ENCODE measurements at regions not wholly inside any gene's neighbourhood (a gene's known extent, or its start where the extent isn't known, plus 50 kb on each side); places are given as distances from the start of the nearest gene placed in this dataset.

DNA sequence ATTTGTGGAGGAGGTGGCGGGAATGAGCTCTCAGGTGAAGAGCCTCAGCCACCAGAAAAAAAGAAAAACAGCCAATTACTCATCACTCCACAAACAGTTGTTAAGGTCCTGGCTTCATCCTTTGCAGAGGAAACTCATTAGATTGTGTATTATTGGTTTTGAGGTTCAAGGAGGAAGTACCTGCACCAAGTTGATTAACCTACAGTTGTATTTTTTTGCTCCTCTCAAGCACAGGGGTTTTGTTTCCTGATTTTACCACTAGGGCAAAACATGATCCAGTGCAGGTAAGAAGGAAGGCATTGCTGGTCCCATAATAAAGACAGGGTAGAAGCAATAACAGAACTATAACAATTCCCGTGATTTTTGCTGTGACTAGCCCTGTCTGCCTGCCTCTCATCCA lies 84.0 kb upstream of the QRFPR start:
- TF ChIP-seq, protein P1, sequence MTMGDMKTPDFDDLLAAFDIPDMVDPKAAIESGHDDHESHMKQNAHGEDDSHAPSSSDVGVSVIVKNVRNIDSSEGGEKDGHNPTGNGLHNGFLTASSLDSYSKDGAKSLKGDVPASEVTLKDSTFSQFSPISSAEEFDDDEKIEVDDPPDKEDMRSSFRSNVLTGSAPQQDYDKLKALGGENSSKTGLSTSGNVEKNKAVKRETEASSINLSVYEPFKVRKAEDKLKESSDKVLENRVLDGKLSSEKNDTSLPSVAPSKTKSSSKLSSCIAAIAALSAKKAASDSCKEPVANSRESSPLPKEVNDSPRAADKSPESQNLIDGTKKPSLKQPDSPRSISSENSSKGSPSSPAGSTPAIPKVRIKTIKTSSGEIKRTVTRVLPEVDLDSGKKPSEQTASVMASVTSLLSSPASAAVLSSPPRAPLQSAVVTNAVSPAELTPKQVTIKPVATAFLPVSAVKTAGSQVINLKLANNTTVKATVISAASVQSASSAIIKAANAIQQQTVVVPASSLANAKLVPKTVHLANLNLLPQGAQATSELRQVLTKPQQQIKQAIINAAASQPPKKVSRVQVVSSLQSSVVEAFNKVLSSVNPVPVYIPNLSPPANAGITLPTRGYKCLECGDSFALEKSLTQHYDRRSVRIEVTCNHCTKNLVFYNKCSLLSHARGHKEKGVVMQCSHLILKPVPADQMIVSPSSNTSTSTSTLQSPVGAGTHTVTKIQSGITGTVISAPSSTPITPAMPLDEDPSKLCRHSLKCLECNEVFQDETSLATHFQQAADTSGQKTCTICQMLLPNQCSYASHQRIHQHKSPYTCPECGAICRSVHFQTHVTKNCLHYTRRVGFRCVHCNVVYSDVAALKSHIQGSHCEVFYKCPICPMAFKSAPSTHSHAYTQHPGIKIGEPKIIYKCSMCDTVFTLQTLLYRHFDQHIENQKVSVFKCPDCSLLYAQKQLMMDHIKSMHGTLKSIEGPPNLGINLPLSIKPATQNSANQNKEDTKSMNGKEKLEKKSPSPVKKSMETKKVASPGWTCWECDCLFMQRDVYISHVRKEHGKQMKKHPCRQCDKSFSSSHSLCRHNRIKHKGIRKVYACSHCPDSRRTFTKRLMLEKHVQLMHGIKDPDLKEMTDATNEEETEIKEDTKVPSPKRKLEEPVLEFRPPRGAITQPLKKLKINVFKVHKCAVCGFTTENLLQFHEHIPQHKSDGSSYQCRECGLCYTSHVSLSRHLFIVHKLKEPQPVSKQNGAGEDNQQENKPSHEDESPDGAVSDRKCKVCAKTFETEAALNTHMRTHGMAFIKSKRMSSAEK (CRISPR knock-in tag; IDR thresholded peaks at IDR 0.05; ENCODE audit: borderline replicate concordance) = no peak
- TF ChIP-seq, protein P2, sequence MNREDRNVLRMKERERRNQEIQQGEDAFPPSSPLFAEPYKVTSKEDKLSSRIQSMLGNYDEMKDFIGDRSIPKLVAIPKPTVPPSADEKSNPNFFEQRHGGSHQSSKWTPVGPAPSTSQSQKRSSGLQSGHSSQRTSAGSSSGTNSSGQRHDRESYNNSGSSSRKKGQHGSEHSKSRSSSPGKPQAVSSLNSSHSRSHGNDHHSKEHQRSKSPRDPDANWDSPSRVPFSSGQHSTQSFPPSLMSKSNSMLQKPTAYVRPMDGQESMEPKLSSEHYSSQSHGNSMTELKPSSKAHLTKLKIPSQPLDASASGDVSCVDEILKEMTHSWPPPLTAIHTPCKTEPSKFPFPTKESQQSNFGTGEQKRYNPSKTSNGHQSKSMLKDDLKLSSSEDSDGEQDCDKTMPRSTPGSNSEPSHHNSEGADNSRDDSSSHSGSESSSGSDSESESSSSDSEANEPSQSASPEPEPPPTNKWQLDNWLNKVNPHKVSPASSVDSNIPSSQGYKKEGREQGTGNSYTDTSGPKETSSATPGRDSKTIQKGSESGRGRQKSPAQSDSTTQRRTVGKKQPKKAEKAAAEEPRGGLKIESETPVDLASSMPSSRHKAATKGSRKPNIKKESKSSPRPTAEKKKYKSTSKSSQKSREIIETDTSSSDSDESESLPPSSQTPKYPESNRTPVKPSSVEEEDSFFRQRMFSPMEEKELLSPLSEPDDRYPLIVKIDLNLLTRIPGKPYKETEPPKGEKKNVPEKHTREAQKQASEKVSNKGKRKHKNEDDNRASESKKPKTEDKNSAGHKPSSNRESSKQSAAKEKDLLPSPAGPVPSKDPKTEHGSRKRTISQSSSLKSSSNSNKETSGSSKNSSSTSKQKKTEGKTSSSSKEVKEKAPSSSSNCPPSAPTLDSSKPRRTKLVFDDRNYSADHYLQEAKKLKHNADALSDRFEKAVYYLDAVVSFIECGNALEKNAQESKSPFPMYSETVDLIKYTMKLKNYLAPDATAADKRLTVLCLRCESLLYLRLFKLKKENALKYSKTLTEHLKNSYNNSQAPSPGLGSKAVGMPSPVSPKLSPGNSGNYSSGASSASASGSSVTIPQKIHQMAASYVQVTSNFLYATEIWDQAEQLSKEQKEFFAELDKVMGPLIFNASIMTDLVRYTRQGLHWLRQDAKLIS (CRISPR knock-in tag; IDR thresholded peaks at IDR 0.05; ENCODE audit: borderline replicate concordance) = no peak
- TF ChIP-seq, protein P3, sequence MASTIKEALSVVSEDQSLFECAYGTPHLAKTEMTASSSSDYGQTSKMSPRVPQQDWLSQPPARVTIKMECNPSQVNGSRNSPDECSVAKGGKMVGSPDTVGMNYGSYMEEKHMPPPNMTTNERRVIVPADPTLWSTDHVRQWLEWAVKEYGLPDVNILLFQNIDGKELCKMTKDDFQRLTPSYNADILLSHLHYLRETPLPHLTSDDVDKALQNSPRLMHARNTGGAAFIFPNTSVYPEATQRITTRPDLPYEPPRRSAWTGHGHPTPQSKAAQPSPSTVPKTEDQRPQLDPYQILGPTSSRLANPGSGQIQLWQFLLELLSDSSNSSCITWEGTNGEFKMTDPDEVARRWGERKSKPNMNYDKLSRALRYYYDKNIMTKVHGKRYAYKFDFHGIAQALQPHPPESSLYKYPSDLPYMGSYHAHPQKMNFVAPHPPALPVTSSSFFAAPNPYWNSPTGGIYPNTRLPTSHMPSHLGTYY (CRISPR knock-in tag; IDR thresholded peaks at IDR 0.05) = no peak
- TF ChIP-seq ZNF416 (CRISPR knock-in tag; IDR thresholded peaks at IDR 0.05) (no peak), RORB (CRISPR knock-in tag; IDR thresholded peaks at IDR 0.05) (no peak), ZNF263 (CRISPR knock-in tag; IDR thresholded peaks at IDR 0.05; ENCODE audit: low read depth) (no peak), CBFB (CRISPR knock-in tag; IDR thresholded peaks at IDR 0.05; ENCODE audit: low read depth) (no peak)
- TF ChIP-seq, protein P4, sequence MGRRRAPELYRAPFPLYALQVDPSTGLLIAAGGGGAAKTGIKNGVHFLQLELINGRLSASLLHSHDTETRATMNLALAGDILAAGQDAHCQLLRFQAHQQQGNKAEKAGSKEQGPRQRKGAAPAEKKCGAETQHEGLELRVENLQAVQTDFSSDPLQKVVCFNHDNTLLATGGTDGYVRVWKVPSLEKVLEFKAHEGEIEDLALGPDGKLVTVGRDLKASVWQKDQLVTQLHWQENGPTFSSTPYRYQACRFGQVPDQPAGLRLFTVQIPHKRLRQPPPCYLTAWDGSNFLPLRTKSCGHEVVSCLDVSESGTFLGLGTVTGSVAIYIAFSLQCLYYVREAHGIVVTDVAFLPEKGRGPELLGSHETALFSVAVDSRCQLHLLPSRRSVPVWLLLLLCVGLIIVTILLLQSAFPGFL (CRISPR knock-in tag; IDR thresholded peaks at IDR 0.05; ENCODE audit: borderline replicate concordance) = no peak
- CTCF ChIA-PET = interaction anchor here (1.0 to 1.3 kb wide), 3 partner anchors 20 to 272 kb away, joined by 3 to 5 read pairs (median 3); no protein-coding TSS in a partner anchor
- H3K4me3 Mint-ChIP-seq = no peak overlapping the region
- H3K4me1 Mint-ChIP-seq = peaks cover 11% of the 10 kb centered on the region
- DNase-seq (ENCODE audit: low spot score) (no peak), ATAC-seq (peak; percentile 69)
- H3K36me3 Mint-ChIP-seq = peaks cover 27% of the 10 kb centered on the region
- H3K27ac Mint-ChIP-seq = no peak overlapping the region
- POLR2A ChIA-PET = no interaction called here
- no peaks in the 10 kb centered on the region; the same call in 1 of the 2 replicates for H3K27me3 Mint-ChIP-seq (ENCODE audit: low read depth)
- H3K9me3 Mint-ChIP-seq = peaks cover 29% of the 10 kb centered on the region

DNA sequence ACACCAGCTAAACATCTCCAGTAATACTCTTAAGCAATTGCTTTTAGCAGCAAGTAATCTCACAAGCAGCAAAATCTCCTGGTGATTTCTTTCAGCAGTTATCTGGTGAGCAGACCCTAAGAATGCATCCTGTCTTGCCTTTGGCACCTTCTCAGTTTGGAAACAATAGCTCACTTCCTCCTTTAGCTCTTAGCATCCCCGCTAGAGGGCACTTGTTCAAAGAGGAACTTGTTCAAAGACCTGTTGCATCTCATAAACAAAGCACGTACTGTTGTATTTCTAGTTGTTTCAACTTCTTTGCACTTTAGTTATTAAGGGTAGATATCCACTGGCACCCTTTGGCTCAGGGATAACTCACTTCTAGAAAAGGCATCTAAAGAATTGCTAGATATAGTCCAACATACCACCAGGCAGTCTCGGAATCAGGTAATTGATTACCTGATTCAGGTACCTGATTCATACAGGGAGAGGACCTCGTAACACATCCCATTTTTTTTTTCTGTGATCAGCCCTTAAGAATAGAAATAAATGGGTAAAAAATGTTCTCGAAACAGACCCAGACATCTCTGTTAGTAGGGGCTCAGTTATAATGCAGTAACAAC lies 81.9 kb upstream of the QRFPR start:
- ATAC-seq = peak; percentile 93
- Mint-ChIP-seq H3K4me3 (no peak overlapping the region), H3K27ac (no peak overlapping the region), H3K27me3 (ENCODE audit: low read depth) (no peaks in the 10 kb centered on the region), H3K9me3 (peaks cover 15% of the 10 kb centered on the region), H3K36me3 (peaks cover 15% of the 10 kb centered on the region), H3K4me1 (peaks cover 11% of the 10 kb centered on the region)
- ChIA-PET CTCF (interaction anchor here (0.5 to 2.2 kb wide), 31 partner anchors 9 to 302 kb away, joined by 3 to 26 read pairs (median 4); no protein-coding TSS in a partner anchor), POLR2A (no interaction called here)
- DNase-seq (ENCODE audit: low spot score) = peak; percentile 34
- no peak for TF ChIP-seq SMAD3 (CRISPR knock-in tag; IDR thresholded peaks at IDR 0.05; ENCODE audit: borderline replicate concordance)
- TF ChIP-seq RORB (CRISPR knock-in tag; IDR thresholded peaks at IDR 0.05) = no peak
- TF ChIP-seq FOXK1 (CRISPR knock-in tag; IDR thresholded peaks at IDR 0.05) = no peak
- no peak for TF ChIP-seq JAZF1 (CRISPR knock-in tag; IDR thresholded peaks at IDR 0.05)
- TF ChIP-seq, protein P5, sequence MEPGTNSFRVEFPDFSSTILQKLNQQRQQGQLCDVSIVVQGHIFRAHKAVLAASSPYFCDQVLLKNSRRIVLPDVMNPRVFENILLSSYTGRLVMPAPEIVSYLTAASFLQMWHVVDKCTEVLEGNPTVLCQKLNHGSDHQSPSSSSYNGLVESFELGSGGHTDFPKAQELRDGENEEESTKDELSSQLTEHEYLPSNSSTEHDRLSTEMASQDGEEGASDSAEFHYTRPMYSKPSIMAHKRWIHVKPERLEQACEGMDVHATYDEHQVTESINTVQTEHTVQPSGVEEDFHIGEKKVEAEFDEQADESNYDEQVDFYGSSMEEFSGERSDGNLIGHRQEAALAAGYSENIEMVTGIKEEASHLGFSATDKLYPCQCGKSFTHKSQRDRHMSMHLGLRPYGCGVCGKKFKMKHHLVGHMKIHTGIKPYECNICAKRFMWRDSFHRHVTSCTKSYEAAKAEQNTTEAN (CRISPR knock-in tag; IDR thresholded peaks at IDR 0.05) = no peak
- TF ChIP-seq, protein P6, sequence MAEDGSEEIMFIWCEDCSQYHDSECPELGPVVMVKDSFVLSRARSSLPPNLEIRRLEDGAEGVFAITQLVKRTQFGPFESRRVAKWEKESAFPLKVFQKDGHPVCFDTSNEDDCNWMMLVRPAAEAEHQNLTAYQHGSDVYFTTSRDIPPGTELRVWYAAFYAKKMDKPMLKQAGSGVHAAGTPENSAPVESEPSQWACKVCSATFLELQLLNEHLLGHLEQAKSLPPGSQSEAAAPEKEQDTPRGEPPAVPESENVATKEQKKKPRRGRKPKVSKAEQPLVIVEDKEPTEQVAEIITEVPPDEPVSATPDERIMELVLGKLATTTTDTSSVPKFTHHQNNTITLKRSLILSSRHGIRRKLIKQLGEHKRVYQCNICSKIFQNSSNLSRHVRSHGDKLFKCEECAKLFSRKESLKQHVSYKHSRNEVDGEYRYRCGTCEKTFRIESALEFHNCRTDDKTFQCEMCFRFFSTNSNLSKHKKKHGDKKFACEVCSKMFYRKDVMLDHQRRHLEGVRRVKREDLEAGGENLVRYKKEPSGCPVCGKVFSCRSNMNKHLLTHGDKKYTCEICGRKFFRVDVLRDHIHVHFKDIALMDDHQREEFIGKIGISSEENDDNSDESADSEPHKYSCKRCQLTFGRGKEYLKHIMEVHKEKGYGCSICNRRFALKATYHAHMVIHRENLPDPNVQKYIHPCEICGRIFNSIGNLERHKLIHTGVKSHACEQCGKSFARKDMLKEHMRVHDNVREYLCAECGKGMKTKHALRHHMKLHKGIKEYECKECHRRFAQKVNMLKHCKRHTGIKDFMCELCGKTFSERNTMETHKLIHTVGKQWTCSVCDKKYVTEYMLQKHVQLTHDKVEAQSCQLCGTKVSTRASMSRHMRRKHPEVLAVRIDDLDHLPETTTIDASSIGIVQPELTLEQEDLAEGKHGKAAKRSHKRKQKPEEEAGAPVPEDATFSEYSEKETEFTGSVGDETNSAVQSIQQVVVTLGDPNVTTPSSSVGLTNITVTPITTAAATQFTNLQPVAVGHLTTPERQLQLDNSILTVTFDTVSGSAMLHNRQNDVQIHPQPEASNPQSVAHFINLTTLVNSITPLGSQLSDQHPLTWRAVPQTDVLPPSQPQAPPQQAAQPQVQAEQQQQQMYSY (CRISPR knock-in tag; IDR thresholded peaks at IDR 0.05) = no peak
- TF ChIP-seq, protein P7, sequence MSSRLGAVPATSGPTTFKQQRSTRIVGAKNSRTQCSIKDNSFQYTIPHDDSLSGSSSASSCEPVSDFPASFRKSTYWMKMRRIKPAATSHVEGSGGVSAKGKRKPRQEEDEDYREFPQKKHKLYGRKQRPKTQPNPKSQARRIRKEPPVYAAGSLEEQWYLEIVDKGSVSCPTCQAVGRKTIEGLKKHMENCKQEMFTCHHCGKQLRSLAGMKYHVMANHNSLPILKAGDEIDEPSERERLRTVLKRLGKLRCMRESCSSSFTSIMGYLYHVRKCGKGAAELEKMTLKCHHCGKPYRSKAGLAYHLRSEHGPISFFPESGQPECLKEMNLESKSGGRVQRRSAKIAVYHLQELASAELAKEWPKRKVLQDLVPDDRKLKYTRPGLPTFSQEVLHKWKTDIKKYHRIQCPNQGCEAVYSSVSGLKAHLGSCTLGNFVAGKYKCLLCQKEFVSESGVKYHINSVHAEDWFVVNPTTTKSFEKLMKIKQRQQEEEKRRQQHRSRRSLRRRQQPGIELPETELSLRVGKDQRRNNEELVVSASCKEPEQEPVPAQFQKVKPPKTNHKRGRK (CRISPR knock-in tag; IDR thresholded peaks at IDR 0.05; ENCODE audit: borderline replicate concordance) = no peak

Measured in WTC11 (cell line).